A549 (cell line): ENCODE measurements at regions not wholly inside any gene's neighbourhood (a gene's known extent, or its start where the extent isn't known, plus 50 kb on each side); places are given as distances from the start of the nearest gene placed in this dataset.

Source experiments
- ATAC-seq, 2 experiments: fragments of 200-7000 bp in 1 of 2; fragments of >200 bp in 1 of 2; cut with Nextera tagmentation in 1 of 2; cut with Tn5 transposase in 1 of 2; 3 replicates each; pipeline versions ENCODE4 v1.8.0 to v1.9.1; 2018 to 2020; ENCODE audit warnings: mild to moderate bottlenecking in 1 of 2, moderate library complexity in 1 of 2
- CTCF ChIA-PET: fragments of 300-600 bp; sonication (Branson Sonifier 250); formaldehyde crosslinking; extraction: SDS; loops from one replicate; lab custom pipeline; 2021; ENCODE audit warnings: antibody characterized with exemption, inconsistent platforms; lab: Yijun Ruan, JAX
- POLR2A ChIA-PET: fragments of 350-600 bp; formaldehyde crosslinking; extraction: SDS; loops from one replicate; lab custom pipeline; 2021; ENCODE audit warnings: antibody characterized with exemption, inconsistent platforms; lab: Yijun Ruan, JAX
- DNase-seq, 2 experiments: peaks; one replicate each; pipeline versions ENCODE4 v3.0.0 to v3.0.0-alpha.2; 2011 to 2016; ENCODE audit warnings: low read depth in 1 of 2, low spot score in 1 of 2
- FAIRE-seq: peaks from 2 replicates; lab custom pipeline; 2011; peaks lifted over from hg19 to GRCh38; lab: Jason Lieb, UNC
- H3K27ac ChIP-seq, 2 experiments: fragments of >200 bp; sonication (Bioruptor Twin); formaldehyde crosslinking; 3 replicates each; pipeline ENCODE4 v1.5.1; 2016 to 2017
- H3K4me1 ChIP-seq: fragments of >200 bp; sonication (Bioruptor Twin); formaldehyde crosslinking; 3 replicates; pipeline ENCODE4 v1.6.1; 2016
- H3K4me2 ChIP-seq: fragments of >200 bp; sonication (Bioruptor Twin); formaldehyde crosslinking; 3 replicates; pipeline ENCODE4 v1.6.1; 2016
- H3K4me3 ChIP-seq: fragments of >200 bp; sonication (Bioruptor Twin); formaldehyde crosslinking; 3 replicates; pipeline ENCODE4 v1.5.1; 2016
- H3K9me3 ChIP-seq: fragments of >200 bp; sonication (Bioruptor Twin); formaldehyde crosslinking; 3 replicates; pipeline ENCODE4 v1.6.1; 2016
- CBX2 ChIP-seq: fragments of 200-600 bp; sonication (generic); IDR thresholded peaks from 2 replicates; pipeline ENCODE4 v1.6.1; 2016; ENCODE audit warnings: low read depth, mild to moderate bottlenecking, borderline replicate concordance
- CBX8 ChIP-seq: fragments of 200-600 bp; sonication (generic); IDR thresholded peaks from 2 replicates; pipeline ENCODE4 v1.6.1; 2016
- CEBPB ChIP-seq, 2 experiments: fragments of >200 bp in 1 of 2; sonication (Bioruptor Twin) in 1 of 2; formaldehyde crosslinking in 1 of 2; IDR thresholded peaks; 2 replicates each; pipeline ENCODE4 v1.6.1; 2012 to 2016
- CHD4 ChIP-seq: fragments of 200-600 bp; sonication (generic); IDR thresholded peaks from 2 replicates; pipeline ENCODE4 v1.6.1; 2016; ENCODE audit warnings: antibody characterized with exemption, mild to moderate bottlenecking, borderline replicate concordance
- EHF ChIP-seq: fragments of 250-450 bp; sonication (Bioruptor Pico); IDR thresholded peaks from 2 replicates; pipeline ENCODE4 v1.5.0; 2020; ENCODE audit warnings: mild to moderate bottlenecking
- EHMT2 ChIP-seq: fragments of 200-600 bp; sonication (generic); IDR thresholded peaks from 2 replicates; pipeline ENCODE4 v1.6.1; 2016; ENCODE audit warnings: antibody characterized with exemption, low read depth, mild to moderate bottlenecking, moderate library complexity
- EP300 ChIP-seq, 2 experiments: fragments of >200 bp; sonication (Bioruptor Twin); formaldehyde crosslinking; IDR thresholded peaks; 2 replicates in 1 of 2; 3 replicates in 1 of 2; pipeline ENCODE4 v1.6.1; 2016 to 2017
- FOSB ChIP-seq: fragments of 250-450 bp; sonication (Bioruptor Pico); IDR thresholded peaks from 2 replicates; pipeline ENCODE4 v1.5.0; 2020; ENCODE audit warnings: mild to moderate bottlenecking, moderate library complexity
- GATA3 ChIP-seq: IDR thresholded peaks from 2 replicates; pipeline ENCODE4 v1.6.1; 2012; ENCODE audit warnings: borderline replicate concordance
- HOXB5 ChIP-seq: fragments of 250-450 bp; sonication (Bioruptor Pico); IDR thresholded peaks from 2 replicates; pipeline ENCODE4 v1.5.0; 2020; ENCODE audit warnings: mild to moderate bottlenecking, moderate library complexity
- JUNB ChIP-seq: fragments of >200 bp; sonication (Bioruptor Twin); formaldehyde crosslinking; IDR thresholded peaks from 2 replicates; pipeline ENCODE4 v1.6.1; 2016
- MYC ChIP-seq: IDR thresholded peaks from 2 replicates; pipeline ENCODE4 v1.6.1; 2012; ENCODE audit warnings: mild to moderate bottlenecking, inconsistent platforms, low read length, improper control_type of control experiment, borderline replicate concordance
- NFE2L2 ChIP-seq: fragments of 150-350 bp; conservative IDR thresholded peaks from 2 replicates; pipeline ENCODE4 v1.6.1; 2014; ENCODE audit warnings: low read length
- NPAS2 ChIP-seq: fragments of 250-450 bp; sonication (Bioruptor Pico); IDR thresholded peaks from 2 replicates; pipeline ENCODE4 v1.8.0; 2022; ENCODE audit warnings: mild to moderate bottlenecking, moderate library complexity, borderline replicate concordance
- POLR2AphosphoS2 ChIP-seq: conservative IDR thresholded peaks from 2 replicates; pipeline ENCODE4 v1.6.1; 2012; ENCODE audit warnings: low read length, improper control_type of control experiment, inconsistent platforms
- RNF2 ChIP-seq: fragments of 200-600 bp; sonication (generic); IDR thresholded peaks from 2 replicates; pipeline ENCODE4 v1.6.1; 2016; ENCODE audit warnings: low read depth, mild to moderate bottlenecking, antibody characterized with exemption, moderate library complexity, borderline replicate concordance
- SMC3 ChIP-seq: fragments of >200 bp; sonication (Bioruptor Twin); formaldehyde crosslinking; IDR thresholded peaks from 3 replicates; pipeline ENCODE4 v1.6.1; 2018; ENCODE audit warnings: inconsistent platforms
- SREBF2 ChIP-seq: fragments of 450-650 bp; IDR thresholded peaks from 2 replicates; pipeline ENCODE4 v1.6.1; 2014; ENCODE audit warnings: mild to moderate bottlenecking, moderate library complexity
- WGBS: methylation state at CpG from one replicate; pipeline ENCODE4 v1.1.6; 2017; ENCODE audit errors: missing lambda C conversion rate; 5-methylcytosine and 5-hydroxymethylcytosine counted together
- TF ChIP-seq, protein P1 (sequence below): fragments of >200 bp; sonication (Bioruptor Twin); formaldehyde crosslinking; IDR thresholded peaks from 2 replicates; pipeline ENCODE4 v1.6.1; 2016
- TF ChIP-seq, protein P2 (sequence below): fragments of 450-650 bp; IDR thresholded peaks from 2 replicates; pipeline ENCODE4 v1.6.1; 2014; ENCODE audit warnings: antibody characterized with exemption
- TF ChIP-seq, protein P3 (sequence below): IDR thresholded peaks from 2 replicates; pipeline ENCODE4 v1.6.1; 2012; ENCODE audit warnings: low read depth, borderline replicate concordance
- TF ChIP-seq, protein P4 (sequence below): fragments of >200 bp; sonication (Bioruptor Twin); formaldehyde crosslinking; IDR thresholded peaks from 3 replicates; pipeline ENCODE4 v1.6.1; 2016
- TF ChIP-seq, protein P5 (sequence below): fragments of 150-350 bp; IDR thresholded peaks from 2 replicates; pipeline ENCODE4 v1.6.1; 2014; ENCODE audit warnings: low read depth, mild to moderate bottlenecking, low read length
- TF ChIP-seq, protein P6 (sequence below): fragments of 250-450 bp; sonication (Bioruptor Pico); IDR thresholded peaks from 2 replicates; pipeline ENCODE4 v1.5.0; 2021; ENCODE audit warnings: mild to moderate bottlenecking, moderate library complexity, borderline replicate concordance
- TF ChIP-seq, protein P7 (sequence below): IDR thresholded peaks from 2 replicates; pipeline ENCODE4 v1.6.1; 2012

DNA sequence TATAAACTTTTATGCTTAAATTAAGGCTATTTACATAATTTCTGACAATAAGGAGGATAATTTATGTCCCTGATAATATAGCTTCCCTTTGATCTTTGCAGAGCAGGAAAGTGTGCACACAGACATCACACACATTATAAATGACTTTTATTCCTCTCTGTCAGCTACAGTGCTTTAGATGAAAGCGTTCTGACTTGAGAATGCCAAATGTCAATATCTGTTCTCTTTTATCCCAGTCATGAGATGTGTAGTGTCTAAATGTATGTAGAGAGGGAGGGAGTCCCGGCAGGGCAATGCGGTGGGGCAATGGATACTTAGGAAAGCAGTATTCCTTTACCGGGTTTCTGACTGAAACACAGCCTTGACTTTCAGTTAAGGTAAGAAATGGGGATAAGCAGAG lies 225.4 kb upstream of the CHORDC1 start:
- TF ChIP-seq EP300 (IDR thresholded peaks at IDR 0.05) (no peak), NFE2L2 (no peak), HOXB5 (CRISPR knock-in tag) (no peak), CBX2 (no peak)
- TF ChIP-seq, protein P1, sequence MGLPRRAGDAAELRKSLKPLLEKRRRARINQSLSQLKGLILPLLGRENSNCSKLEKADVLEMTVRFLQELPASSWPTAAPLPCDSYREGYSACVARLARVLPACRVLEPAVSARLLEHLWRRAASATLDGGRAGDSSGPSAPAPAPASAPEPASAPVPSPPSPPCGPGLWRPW, result no peak
- CTCF ChIA-PET, result no interaction called here
- no peak overlapping the region for H3K4me3 ChIP-seq
- H3K4me1 ChIP-seq, result no peaks in the 10 kb centered on the region
- ATAC-seq (no peak), FAIRE-seq (no peak), DNase-seq (no peak)
- H3K4me2 ChIP-seq, result no peak overlapping the region
- H3K9me3 ChIP-seq, result no peaks in the 10 kb centered on the region
- POLR2A ChIA-PET, result no interaction called here
- no peak overlapping the region for H3K27ac ChIP-seq
- WGBS, result 44% methylated on average over 4 of the region's 4 CpGs

DNA sequence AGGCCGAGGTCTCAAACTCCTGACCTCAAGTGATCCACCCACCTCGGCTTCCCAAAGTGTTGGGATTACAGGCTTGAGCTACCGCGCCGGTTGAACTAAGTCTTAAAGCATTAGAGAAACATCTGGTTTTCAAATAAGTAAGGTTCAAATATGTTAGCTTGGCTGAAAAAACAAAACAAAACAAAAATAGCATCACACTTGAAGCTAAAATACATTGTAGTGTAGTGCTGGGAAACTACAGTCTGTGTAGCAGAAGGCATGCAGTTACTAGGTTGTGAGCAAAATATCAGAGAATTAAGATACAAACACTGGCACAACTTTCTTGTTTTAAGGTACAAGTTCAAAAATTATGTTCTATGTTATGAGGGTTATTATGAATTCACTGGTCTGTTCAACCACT lies 224.8 kb upstream of the CHORDC1 start:
- FAIRE-seq, result no peak
- Histone ChIP-seq H3K4me1 (no peaks in the 10 kb centered on the region), H3K4me3 (no peak overlapping the region), H3K27ac (no peak overlapping the region), H3K9me3 (no peaks in the 10 kb centered on the region), H3K4me2 (no peak overlapping the region)
- 63% methylated on average over 5 of the region's 5 CpGs for WGBS
- ATAC-seq, result no peak
- no peak for DNase-seq
- TF ChIP-seq SMC3 (no peak), JUNB (no peak), CHD4 (no peak)
- TF ChIP-seq, protein P2, sequence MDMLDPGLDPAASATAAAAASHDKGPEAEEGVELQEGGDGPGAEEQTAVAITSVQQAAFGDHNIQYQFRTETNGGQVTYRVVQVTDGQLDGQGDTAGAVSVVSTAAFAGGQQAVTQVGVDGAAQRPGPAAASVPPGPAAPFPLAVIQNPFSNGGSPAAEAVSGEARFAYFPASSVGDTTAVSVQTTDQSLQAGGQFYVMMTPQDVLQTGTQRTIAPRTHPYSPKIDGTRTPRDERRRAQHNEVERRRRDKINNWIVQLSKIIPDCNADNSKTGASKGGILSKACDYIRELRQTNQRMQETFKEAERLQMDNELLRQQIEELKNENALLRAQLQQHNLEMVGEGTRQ, result no peak
- POLR2A ChIA-PET, result no interaction called here
- CTCF ChIA-PET, result no interaction called here

DNA sequence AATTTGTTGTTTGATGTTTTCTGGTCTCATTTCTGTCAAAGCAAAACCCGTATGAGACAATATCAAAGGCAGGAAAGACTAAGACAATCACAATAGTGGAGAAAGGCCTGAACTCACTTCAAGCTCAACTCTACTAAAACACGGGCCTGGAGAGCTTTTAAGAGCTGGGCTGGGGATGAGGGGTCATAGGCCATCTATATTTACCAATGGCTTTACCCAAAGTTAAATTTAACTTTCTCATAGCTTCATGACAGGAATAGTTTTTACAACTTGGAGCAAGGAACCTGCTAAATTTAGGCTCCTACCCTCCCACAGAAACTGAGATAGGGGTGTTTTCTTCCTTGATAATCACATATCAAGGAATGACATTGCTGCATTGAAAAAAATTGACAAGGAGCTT lies 223.4 kb upstream of the CHORDC1 start:
- POLR2A ChIA-PET, result no interaction called here
- ATAC-seq (no peak), DNase-seq (no peak), FAIRE-seq (no peak)
- Histone ChIP-seq H3K4me1 (no peaks in the 10 kb centered on the region), H3K4me2 (no peak overlapping the region), H3K9me3 (no peaks in the 10 kb centered on the region), H3K27ac (no peak overlapping the region), H3K4me3 (no peak overlapping the region)
- TF ChIP-seq EP300 (IDR thresholded peaks at IDR 0.05) (no peak), EHF (CRISPR knock-in tag) (no peak), SMC3 (no peak), GATA3 (no peak), RNF2 (no peak)
- TF ChIP-seq, protein P3, sequence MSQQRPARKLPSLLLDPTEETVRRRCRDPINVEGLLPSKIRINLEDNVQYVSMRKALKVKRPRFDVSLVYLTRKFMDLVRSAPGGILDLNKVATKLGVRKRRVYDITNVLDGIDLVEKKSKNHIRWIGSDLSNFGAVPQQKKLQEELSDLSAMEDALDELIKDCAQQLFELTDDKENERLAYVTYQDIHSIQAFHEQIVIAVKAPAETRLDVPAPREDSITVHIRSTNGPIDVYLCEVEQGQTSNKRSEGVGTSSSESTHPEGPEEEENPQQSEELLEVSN, result no peak
- CTCF ChIA-PET, result interaction anchor here (0.6 kb wide), 1 partner anchor 139 kb away, joined by 3 read pairs; no protein-coding TSS in a partner anchor
- WGBS, result 4% methylated on average over 2 of the region's 2 CpGs

DNA sequence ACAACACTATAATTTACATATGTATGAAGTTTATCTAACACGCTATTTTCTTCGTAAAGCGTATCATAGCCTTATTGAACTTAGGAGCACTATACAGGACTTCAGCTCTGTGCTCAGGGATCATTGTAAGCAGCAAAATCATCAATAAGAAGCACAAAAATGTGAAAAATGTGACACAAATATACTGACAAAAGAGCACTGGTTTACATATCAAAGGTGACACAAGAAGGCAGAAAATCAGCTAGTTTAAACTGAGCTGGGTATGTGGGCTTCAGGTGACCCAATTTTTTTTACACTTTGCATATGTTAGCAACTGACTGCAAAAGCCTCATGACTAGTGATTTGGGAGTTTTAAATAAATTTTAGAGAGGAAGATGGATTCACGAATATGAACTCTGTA lies 215.2 kb upstream of the CHORDC1 start:
- CTCF ChIA-PET, result no interaction called here

More for the DNA sequence above, 215.2 kb upstream of the CHORDC1 start:
- no peak for ATAC-seq
- FAIRE-seq, result no peak
- DNase-seq, result no peak
- no peak overlapping the region for H3K27ac ChIP-seq
- WGBS, result 61% methylated on average over 4 of the region's 4 CpGs
- POLR2A ChIA-PET, result no interaction called here
- H3K4me3 ChIP-seq, result no peak overlapping the region
- H3K4me2 ChIP-seq, result no peak overlapping the region
- H3K9me3 ChIP-seq, result no peaks in the 10 kb centered on the region
- H3K4me1 ChIP-seq, result no peaks in the 10 kb centered on the region
- TF ChIP-seq, protein P4, sequence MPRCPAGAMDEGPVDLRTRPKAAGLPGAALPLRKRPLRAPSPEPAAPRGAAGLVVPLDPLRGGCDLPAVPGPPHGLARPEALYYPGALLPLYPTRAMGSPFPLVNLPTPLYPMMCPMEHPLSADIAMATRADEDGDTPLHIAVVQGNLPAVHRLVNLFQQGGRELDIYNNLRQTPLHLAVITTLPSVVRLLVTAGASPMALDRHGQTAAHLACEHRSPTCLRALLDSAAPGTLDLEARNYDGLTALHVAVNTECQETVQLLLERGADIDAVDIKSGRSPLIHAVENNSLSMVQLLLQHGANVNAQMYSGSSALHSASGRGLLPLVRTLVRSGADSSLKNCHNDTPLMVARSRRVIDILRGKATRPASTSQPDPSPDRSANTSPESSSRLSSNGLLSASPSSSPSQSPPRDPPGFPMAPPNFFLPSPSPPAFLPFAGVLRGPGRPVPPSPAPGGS, result no peak
- TF ChIP-seq CBX8 (no peak), SREBF2 (no peak), POLR2AphosphoS2 (no peak), RNF2 (no peak), NPAS2 (CRISPR knock-in tag) (no peak), EHMT2 (no peak), FOSB (CRISPR knock-in tag) (no peak), CEBPB (IDR thresholded peaks at IDR 0.05) (no peak), MYC (no peak)
- TF ChIP-seq, protein P5, sequence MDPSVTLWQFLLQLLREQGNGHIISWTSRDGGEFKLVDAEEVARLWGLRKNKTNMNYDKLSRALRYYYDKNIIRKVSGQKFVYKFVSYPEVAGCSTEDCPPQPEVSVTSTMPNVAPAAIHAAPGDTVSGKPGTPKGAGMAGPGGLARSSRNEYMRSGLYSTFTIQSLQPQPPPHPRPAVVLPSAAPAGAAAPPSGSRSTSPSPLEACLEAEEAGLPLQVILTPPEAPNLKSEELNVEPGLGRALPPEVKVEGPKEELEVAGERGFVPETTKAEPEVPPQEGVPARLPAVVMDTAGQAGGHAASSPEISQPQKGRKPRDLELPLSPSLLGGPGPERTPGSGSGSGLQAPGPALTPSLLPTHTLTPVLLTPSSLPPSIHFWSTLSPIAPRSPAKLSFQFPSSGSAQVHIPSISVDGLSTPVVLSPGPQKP, result no peak
- TF ChIP-seq, protein P6, sequence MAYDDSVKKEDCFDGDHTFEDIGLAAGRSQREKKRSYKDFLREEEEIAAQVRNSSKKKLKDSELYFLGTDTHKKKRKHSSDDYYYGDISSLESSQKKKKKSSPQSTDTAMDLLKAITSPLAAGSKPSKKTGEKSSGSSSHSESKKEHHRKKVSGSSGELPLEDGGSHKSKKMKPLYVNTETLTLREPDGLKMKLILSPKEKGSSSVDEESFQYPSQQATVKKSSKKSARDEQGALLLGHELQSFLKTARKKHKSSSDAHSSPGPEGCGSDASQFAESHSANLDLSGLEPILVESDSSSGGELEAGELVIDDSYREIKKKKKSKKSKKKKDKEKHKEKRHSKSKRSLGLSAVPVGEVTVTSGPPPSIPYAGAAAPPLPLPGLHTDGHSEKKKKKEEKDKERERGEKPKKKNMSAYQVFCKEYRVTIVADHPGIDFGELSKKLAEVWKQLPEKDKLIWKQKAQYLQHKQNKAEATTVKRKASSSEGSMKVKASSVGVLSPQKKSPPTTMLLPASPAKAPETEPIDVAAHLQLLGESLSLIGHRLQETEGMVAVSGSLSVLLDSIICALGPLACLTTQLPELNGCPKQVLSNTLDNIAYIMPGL (CRISPR knock-in tag), result no peak
- TF ChIP-seq, protein P7, sequence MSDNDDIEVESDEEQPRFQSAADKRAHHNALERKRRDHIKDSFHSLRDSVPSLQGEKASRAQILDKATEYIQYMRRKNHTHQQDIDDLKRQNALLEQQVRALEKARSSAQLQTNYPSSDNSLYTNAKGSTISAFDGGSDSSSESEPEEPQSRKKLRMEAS, result no peak
